Uterus (tissue), 2 donors: ENCODE measurements at regions not wholly inside any gene's neighbourhood (a gene's known extent, or its start where the extent isn't known, plus 50 kb on each side); places are given as distances from the start of the nearest gene placed in this dataset.

Experiments used
- CTCF ChIP-seq, 4 experiments: fragments of 200-600 bp in 2 of 4; fragments of 450-650 bp in 2 of 4; sonication (generic) in 2 of 4; IDR thresholded peaks; one replicate each; pipeline ENCODE4 v1.5.1; 2016 to 2019; ENCODE audit warnings: antibody characterized with exemption in 4 of 4, mild to moderate bottlenecking in 2 of 4, moderate library complexity in 1 of 4
- POLR2A ChIP-seq, 2 donors: fragments of 450-650 bp; IDR thresholded peaks; one replicate each; pipeline ENCODE4 v1.6.1; 2016; ENCODE audit warnings: antibody characterized with exemption in 2 of 2, mild to moderate bottlenecking in 1 of 2, moderate library complexity in 1 of 2

GRCh38 chr2:228875152-228875900, 395.8 kb downstream of the PID1 start:
- no peak for TF ChIP-seq POLR2A (IDR thresholded peaks at IDR 0.05)
- TF ChIP-seq CTCF (IDR thresholded peaks at IDR 0.05), result no peak
